ENCODE measurements at regions not wholly inside any gene's neighbourhood (a gene's known extent, or its start where the extent isn't known, plus 50 kb on each side); places are given as distances from the start of the nearest gene placed in this dataset.

GRCh38 chr5:104177651-104178050, 615.1 kb upstream of the NUDT12 start:
- no peak for TF ChIP-seq CTCF (optimal IDR thresholded peaks at IDR 0.05 in 1 of 3, IDR thresholded peaks at IDR 0.05 in 1 of 3, conservative IDR thresholded peaks at IDR 0.05 in 1 of 3; ENCODE audit: extremely low read depth in 1 of 3, insufficient read depth in 2 of 3, low read length in 3 of 3)
- no peak for TF ChIP-seq EZH2 (IDR thresholded peaks at IDR 0.05; ENCODE audit: low read length)
